ENCODE measurements at regions not wholly inside any gene's neighbourhood (a gene's known extent, or its start where the extent isn't known, plus 50 kb on each side); places are given as distances from the start of the nearest gene placed in this dataset.

GRCh38 chr7:146008293-146008692 is 108.3 kb upstream of the CNTNAP2 start:
- TF ChIP-seq CTCF (IDR thresholded peaks at IDR 0.05; ENCODE audit: low read depth, low read length) = no peak
- DNase-seq (ENCODE audit: extremely low read depth, low read depth) = no peak

- DNase-seq (ENCODE audit: extremely low read depth, low read depth) = no peak
- no peak for TF ChIP-seq CTCF (IDR thresholded peaks at IDR 0.05; ENCODE audit: low read depth, low read length)
These were observed 111.8 kb upstream of the CNTNAP2 start for GRCh38 chr7:146004805-146005204.

GRCh38 chr7:146002431-146003078 is 114.0 kb upstream of the CNTNAP2 start:
- no peak for DNase-seq (ENCODE audit: extremely low read depth, low read depth)
- TF ChIP-seq CTCF (IDR thresholded peaks at IDR 0.05; ENCODE audit: low read depth, low read length) = no peak

GRCh38 chr7:146002008-146002407 is 114.6 kb upstream of the CNTNAP2 start:
- DNase-seq (ENCODE audit: extremely low read depth, low read depth) = no peak
- no peak for TF ChIP-seq CTCF (IDR thresholded peaks at IDR 0.05; ENCODE audit: low read depth, low read length)

- no peak for DNase-seq (ENCODE audit: extremely low read depth, low read depth)
- TF ChIP-seq CTCF (IDR thresholded peaks at IDR 0.05; ENCODE audit: low read depth, low read length) = no peak
These were observed 115.7 kb upstream of the CNTNAP2 start for GRCh38 chr7:146000882-146001281.

GRCh38 chr7:145989469-145989868 is 127.1 kb upstream of the CNTNAP2 start:
- DNase-seq (ENCODE audit: extremely low read depth, low read depth) = no peak
- no peak for TF ChIP-seq CTCF (IDR thresholded peaks at IDR 0.05; ENCODE audit: low read depth, low read length)

- DNase-seq (ENCODE audit: extremely low read depth, low read depth) = no peak
- no peak for TF ChIP-seq CTCF (IDR thresholded peaks at IDR 0.05; ENCODE audit: low read depth, low read length)
These were observed 130.2 kb upstream of the CNTNAP2 start for GRCh38 chr7:145986248-145986874.

Data from AG09319 (cell line).